H9 (cell line): ENCODE measurements at regions not wholly inside any gene's neighbourhood (a gene's known extent, or its start where the extent isn't known, plus 50 kb on each side); places are given as distances from the start of the nearest gene placed in this dataset.
"Not testable (repeated sequence)": the region's sequence is repeated elsewhere in the genome, so short reads cannot be mapped to it uniquely, and the experiment has no call there.

Experiments
- DNase-seq: peaks from one replicate; pipeline ENCODE4 v3.0.0-alpha.2; 2017
- H2AFZ ChIP-seq: one replicate; pipeline ENCODE4 v1.6.1; 2013; ENCODE audit warnings: mild to moderate bottlenecking, low read length, control low read depth, moderate library complexity
- H2AK5ac ChIP-seq: 2 replicates; pipeline ENCODE4 v1.6.1; 2013; ENCODE audit warnings: low read length, control low read depth, mixed read lengths; ENCODE audit not compliant: insufficient read length
- H2BK120ac ChIP-seq: one replicate; pipeline ENCODE4 v1.6.1; 2013; ENCODE audit warnings: low read depth, mild to moderate bottlenecking, low read length, control low read depth, inconsistent platforms; ENCODE audit not compliant: poor library complexity, severe bottlenecking
- H2BK12ac ChIP-seq: 2 replicates; pipeline ENCODE4 v1.6.1; 2013; ENCODE audit warnings: low read length, control low read depth, mixed read lengths, low read depth; ENCODE audit not compliant: insufficient read length
- H2BK15ac ChIP-seq: 2 replicates; pipeline ENCODE4 v1.6.1; 2013; ENCODE audit warnings: low read depth, low read length, control low read depth
- H2BK20ac ChIP-seq: one replicate; pipeline ENCODE4 v1.6.1; 2013; ENCODE audit warnings: low read depth, mild to moderate bottlenecking, low read length, control low read depth, inconsistent platforms; ENCODE audit not compliant: poor library complexity, severe bottlenecking
- H2BK5ac ChIP-seq: 2 replicates; pipeline ENCODE4 v1.6.1; 2013; ENCODE audit warnings: low read length, control low read depth, mixed read lengths; ENCODE audit not compliant: insufficient read length
- H3K14ac ChIP-seq: 2 replicates; pipeline ENCODE4 v1.6.1; 2013; ENCODE audit warnings: low read length, control low read depth; ENCODE audit not compliant: insufficient read depth
- H3K18ac ChIP-seq: 2 replicates; pipeline ENCODE4 v1.6.1; 2013; ENCODE audit warnings: low read depth, mild to moderate bottlenecking, mixed read lengths, low read length, control low read depth; ENCODE audit not compliant: insufficient read length
- H3K23ac ChIP-seq: 2 replicates; pipeline ENCODE4 v1.6.1; 2013; ENCODE audit warnings: low read length, control low read depth, mixed read lengths, low read depth; ENCODE audit not compliant: insufficient read length
- H3K23me2 ChIP-seq: 2 replicates; pipeline ENCODE4 v1.6.1; 2013; ENCODE audit warnings: low read depth, mild to moderate bottlenecking, mixed read lengths, low read length, control low read depth; ENCODE audit not compliant: insufficient read length, poor library complexity, severe bottlenecking
- H3K27ac ChIP-seq: 2 replicates; pipeline ENCODE4 v1.5.1; 2013; ENCODE audit warnings: low read length, control low read depth, mixed read lengths, low read depth; ENCODE audit not compliant: insufficient read length
- H3K27me3 ChIP-seq: 2 replicates; pipeline ENCODE4 v1.6.1; 2013; ENCODE audit warnings: low read length, control low read depth, inconsistent platforms; ENCODE audit not compliant: insufficient read depth
- H3K4ac ChIP-seq: 2 replicates; pipeline ENCODE4 v1.6.1; 2013; ENCODE audit warnings: low read depth, mild to moderate bottlenecking, control low read depth, inconsistent platforms, low read length, moderate library complexity
- H3K4me1 ChIP-seq: 2 replicates; pipeline ENCODE4 v1.6.1; 2013; ENCODE audit warnings: low read length, control low read depth, inconsistent platforms; ENCODE audit not compliant: insufficient read depth
- H3K4me2 ChIP-seq: 2 replicates; pipeline ENCODE4 v1.6.1; 2013; ENCODE audit warnings: low read length, control low read depth, mixed read lengths; ENCODE audit not compliant: insufficient read length, insufficient read depth
- H3K56ac ChIP-seq: 2 replicates; pipeline ENCODE4 v1.6.1; 2013; ENCODE audit warnings: low read depth, mild to moderate bottlenecking, mixed read lengths, low read length, control low read depth; ENCODE audit not compliant: insufficient read length
- H3K79me1 ChIP-seq: 2 replicates; pipeline ENCODE4 v1.6.1; 2013; ENCODE audit warnings: low read depth, mild to moderate bottlenecking, moderate library complexity, low read length, control low read depth, inconsistent platforms; ENCODE audit not compliant: insufficient read depth, poor library complexity, severe bottlenecking
- H3K79me2 ChIP-seq: 2 replicates; pipeline ENCODE4 v1.6.1; 2013; ENCODE audit warnings: low read length, control low read depth, inconsistent platforms; ENCODE audit not compliant: insufficient read depth
- H3K9ac ChIP-seq: 2 replicates; pipeline ENCODE4 v1.6.1; 2013; ENCODE audit warnings: low read length, control low read depth, mixed read lengths; ENCODE audit not compliant: insufficient read length; ENCODE audit errors: extremely low read depth
- H3K9me3 ChIP-seq: one replicate; pipeline ENCODE4 v1.6.1; 2013; ENCODE audit warnings: low read depth, low read length, inconsistent platforms; ENCODE audit not compliant: control insufficient read depth
- H3T11ph ChIP-seq: one replicate; pipeline ENCODE4 v1.6.1; 2013; ENCODE audit warnings: mild to moderate bottlenecking, low read length, control low read depth, inconsistent platforms
- H4K20me1 ChIP-seq: one replicate; pipeline ENCODE4 v1.6.1; 2013; ENCODE audit not compliant: control insufficient read depth, insufficient read length, insufficient read depth
- H4K5ac ChIP-seq: 2 replicates; pipeline ENCODE4 v1.6.1; 2013; ENCODE audit warnings: low read depth, mild to moderate bottlenecking, mixed read lengths, low read length, control low read depth; ENCODE audit not compliant: insufficient read length
- H4K8ac ChIP-seq: replicated peaks from 2 replicates; pipeline ENCODE4 v1.6.1; 2013; ENCODE audit warnings: low read length, control low read depth, mixed read lengths, low read depth; ENCODE audit not compliant: insufficient read length
- H4K91ac ChIP-seq: 2 replicates; pipeline ENCODE4 v1.6.1; 2013; ENCODE audit warnings: low read depth, mild to moderate bottlenecking, moderate library complexity, mixed read lengths, low read length, control low read depth; ENCODE audit not compliant: insufficient read length
- H3K27ac Mint-ChIP-seq, 3 experiments: 2 replicates in 2 of 3; 3 replicates in 1 of 3; pipeline ENCODE4 v1.8.0; 2020 to 2021; ENCODE audit warnings: mixed read lengths in 3 of 3, mild to moderate bottlenecking in 1 of 3, moderate library complexity in 1 of 3
- H3K27me3 Mint-ChIP-seq: 2 replicates; pipeline ENCODE4 v1.8.0; 2021; ENCODE audit warnings: low read depth, mild to moderate bottlenecking, moderate library complexity, mixed read lengths
- H3K36me3 Mint-ChIP-seq, 3 experiments: 2 replicates in 2 of 3; 3 replicates in 1 of 3; pipeline ENCODE4 v1.8.0; 2020 to 2021; ENCODE audit warnings: low read depth in 3 of 3, mixed read lengths in 3 of 3; ENCODE audit not compliant: insufficient read depth in 1 of 3
- H3K4me1 Mint-ChIP-seq, 2 experiments: 2 replicates each; pipeline ENCODE4 v1.8.0; 2020; ENCODE audit warnings: mixed read lengths in 2 of 2
- H3K4me3 Mint-ChIP-seq, 2 experiments: 2 replicates in 1 of 2; 3 replicates in 1 of 2; pipeline ENCODE4 v1.8.0; 2020 to 2021; ENCODE audit warnings: mild to moderate bottlenecking in 2 of 2, mixed read lengths in 2 of 2, moderate library complexity in 1 of 2
- H3K9me3 Mint-ChIP-seq, 2 experiments: 2 replicates in 1 of 2; 3 replicates in 1 of 2; pipeline ENCODE4 v1.8.0; 2020; ENCODE audit warnings: mild to moderate bottlenecking in 2 of 2, mixed read lengths in 2 of 2, moderate library complexity in 1 of 2
- WGBS: extraction: QIAGEN DNeasy Blood & Tissue Kit; methylation state at CpG from one replicate; pipeline ENCODE4 v1.1.7; 2013; ENCODE audit warnings: missing lambda C conversion rate, low lambda C conversion rate, mixed read lengths; ENCODE audit not compliant: insufficient read length; ENCODE audit errors: extremely low coverage; 5-methylcytosine and 5-hydroxymethylcytosine counted together

- H3K4me2 ChIP-seq, H4K5ac ChIP-seq, H3K27me3 Mint-ChIP-seq, H2BK120ac ChIP-seq, H3K23me2 ChIP-seq, H3K18ac ChIP-seq, H3T11ph ChIP-seq, H3K23ac ChIP-seq, H4K91ac ChIP-seq, H3K4me1 ChIP-seq, H3K56ac ChIP-seq, H2BK12ac ChIP-seq, H3K27ac Mint-ChIP-seq, H3K4ac ChIP-seq, H3K14ac ChIP-seq, H2BK20ac ChIP-seq, H3K9me3 Mint-ChIP-seq, H3K79me1 ChIP-seq, H3K79me2 ChIP-seq, H3K4me1 Mint-ChIP-seq, H3K36me3 Mint-ChIP-seq, H2BK15ac ChIP-seq, H4K20me1 ChIP-seq, H2AFZ ChIP-seq, H4K8ac ChIP-seq, H3K4me3 Mint-ChIP-seq, H3K9ac ChIP-seq, H2BK5ac ChIP-seq, H2AK5ac ChIP-seq, H3K27me3 ChIP-seq, H3K27ac ChIP-seq: not testable (repeated sequence)
- DNase-seq: peak; percentile 24
- peaks cover 91% of the 10 kb centered on the region for H3K9me3 ChIP-seq
- no CpG with 5 or more reads among the region's 10 CpGs for WGBS
Observed at GRCh38 chr21:10383571-10383970, 137.8 kb upstream of the TPTE start.

- not testable (repeated sequence) for H4K20me1 ChIP-seq, H2BK5ac ChIP-seq, H3K27ac ChIP-seq, H2BK15ac ChIP-seq, H2AFZ ChIP-seq, H3K4ac ChIP-seq, H2BK120ac ChIP-seq, H3K4me1 Mint-ChIP-seq, H3K9me3 Mint-ChIP-seq, H2BK20ac ChIP-seq, H3K79me1 ChIP-seq, H2AK5ac ChIP-seq, H3K79me2 ChIP-seq, H4K91ac ChIP-seq, H3K23ac ChIP-seq, H3K18ac ChIP-seq, H3K23me2 ChIP-seq, H3K56ac ChIP-seq, H2BK12ac ChIP-seq, H3K4me2 ChIP-seq, H3T11ph ChIP-seq, H3K4me1 ChIP-seq, H3K9ac ChIP-seq, H3K36me3 Mint-ChIP-seq, H4K5ac ChIP-seq, H3K27me3 ChIP-seq, H3K4me3 Mint-ChIP-seq, H3K14ac ChIP-seq, H4K8ac ChIP-seq, H3K27ac Mint-ChIP-seq, H3K27me3 Mint-ChIP-seq
- no CpG with 5 or more reads among the region's 3 CpGs for WGBS
- peaks cover 91% of the 10 kb centered on the region for H3K9me3 ChIP-seq
- peak; percentile 22 for DNase-seq
Observed at GRCh38 chr21:10384304-10384861, 137.0 kb upstream of the TPTE start.
